SU-DHL-6 (cell line): ENCODE measurements at regions not wholly inside any gene's neighbourhood (a gene's known extent, or its start where the extent isn't known, plus 50 kb on each side); places are given as distances from the start of the nearest gene placed in this dataset.
A peak's percentile ranks its signal among the peaks of the same experiment; 100 is the strongest.

Experiments
- H2AFZ ChIP-seq: fragments of 200-600 bp; sonication (generic); 2 replicates; pipeline ENCODE4 v1.6.1; 2014; ENCODE audit warnings: low read depth, mild to moderate bottlenecking, moderate library complexity, mixed read lengths, antibody characterized with exemption, low read length; ENCODE audit not compliant: severe bottlenecking
- H3F3A ChIP-seq: fragments of 200-600 bp; shearing (Covaris generic); 2 replicates; pipeline ENCODE4 v1.6.0; 2016; ENCODE audit warnings: antibody characterized with exemption, mild to moderate bottlenecking; ENCODE audit not compliant: insufficient read depth
- H3K27ac ChIP-seq: fragments of 200-600 bp; sonication (generic); 2 replicates; pipeline ENCODE4 v1.5.1; 2016; ENCODE audit warnings: low read depth, mild to moderate bottlenecking, low read length, moderate library complexity, mixed read lengths
- H3K27me3 ChIP-seq: fragments of 200-600 bp; sonication (generic), shearing (Covaris generic); 2 replicates; pipeline ENCODE4 v1.6.0; 2014; ENCODE audit warnings: mild to moderate bottlenecking, low read length
- H3K36me3 ChIP-seq: fragments of 200-600 bp; sonication (generic); 2 replicates; pipeline ENCODE4 v1.6.1; 2014; ENCODE audit warnings: mild to moderate bottlenecking, low read length, mixed read lengths
- H3K4me2 ChIP-seq: fragments of 300-600, 200-600 bp; shearing (Covaris generic), sonication (generic); 2 replicates; pipeline ENCODE4 v1.6.0; 2014; ENCODE audit warnings: low read length, low read depth, mild to moderate bottlenecking; ENCODE audit not compliant: poor library complexity, severe bottlenecking
- H3K4me3 ChIP-seq: fragments of 200-600 bp; sonication (generic); 2 replicates; pipeline ENCODE4 v1.5.1; 2014; ENCODE audit warnings: antibody characterized with exemption, low read length, mild to moderate bottlenecking, mixed read lengths; ENCODE audit not compliant: insufficient read depth, poor library complexity, severe bottlenecking
- H3K79me2 ChIP-seq: fragments of 200-600 bp; sonication (generic); 2 replicates; pipeline ENCODE4 v1.6.1; 2014; ENCODE audit warnings: mild to moderate bottlenecking, low read length, moderate library complexity; ENCODE audit not compliant: insufficient read depth
- H3K9ac ChIP-seq: fragments of 200-600 bp; sonication (generic); 2 replicates; pipeline ENCODE4 v1.7.0; 2014; ENCODE audit warnings: mild to moderate bottlenecking, low read length
- H3K9me2 ChIP-seq: fragments of 200-600 bp; sonication (generic); replicated peaks from 2 replicates; pipeline ENCODE4 v1.6.1; 2014; ENCODE audit warnings: low read length; ENCODE audit not compliant: insufficient read depth
- H3K9me3 ChIP-seq: fragments of 200-600 bp; sonication (generic); 2 replicates; pipeline ENCODE4 v1.6.1; 2014; ENCODE audit warnings: low read length, mixed read lengths; ENCODE audit not compliant: insufficient read depth
- H4K20me1 ChIP-seq: fragments of 200-600 bp; sonication (generic); 2 replicates; pipeline ENCODE4 v1.6.1; 2014; ENCODE audit warnings: low read depth, mild to moderate bottlenecking, antibody characterized with exemption, low read length, moderate library complexity, mixed read lengths
- CTCF ChIP-seq: fragments of 200-600 bp; sonication (generic); IDR thresholded peaks from one replicate; pipeline ENCODE4 v1.5.1; 2017; ENCODE audit warnings: antibody characterized with exemption, mild to moderate bottlenecking, low read length, moderate library complexity; ENCODE audit not compliant: insufficient read depth, poor library complexity, severe bottlenecking
- EZH2phosphoT487 ChIP-seq: fragments of 200-600 bp; sonication (generic), shearing (Covaris generic); conservative IDR thresholded peaks from 2 replicates; pipeline ENCODE4 v1.6.1; 2018; ENCODE audit warnings: mild to moderate bottlenecking, antibody characterized with exemption, low read length, moderate library complexity, mixed read lengths

DNA sequence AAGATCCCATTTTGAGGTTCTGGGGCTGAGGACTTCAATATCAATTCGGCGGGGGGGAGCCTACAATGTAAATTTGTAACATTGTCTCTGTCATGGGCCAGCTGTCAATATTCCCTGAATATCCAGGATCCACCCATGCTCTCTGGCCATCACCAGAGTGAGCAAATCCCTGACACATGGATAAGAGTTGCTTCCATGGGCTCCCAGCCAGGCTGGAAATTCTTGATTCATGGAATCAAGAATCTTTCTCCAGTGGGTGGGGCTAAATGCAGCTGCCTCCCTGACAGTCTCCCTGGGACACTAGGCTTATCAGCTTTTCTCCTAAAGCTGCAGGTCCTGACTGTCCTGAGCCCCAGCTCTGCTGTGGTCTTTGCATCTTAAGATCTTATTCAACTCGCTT, 86.9 kb upstream of the IGLL5 start:
- H4K20me1 ChIP-seq, result no peaks in the 10 kb centered on the region
- H3K79me2 ChIP-seq, result no peaks in the 10 kb centered on the region
- H3K27ac ChIP-seq, result no peak overlapping the region
- no peaks in the 10 kb centered on the region for H3F3A ChIP-seq
- no peaks in the 10 kb centered on the region for H3K9me2 ChIP-seq
- H3K27me3 ChIP-seq, result no peaks in the 10 kb centered on the region
- H3K9me3 ChIP-seq, result no peaks in the 10 kb centered on the region
- H3K4me2 ChIP-seq, result no peak overlapping the region
- no peak overlapping the region for H3K4me3 ChIP-seq
- no peak overlapping the region for H3K9ac ChIP-seq
- H3K36me3 ChIP-seq, result no peaks in the 10 kb centered on the region
- H2AFZ ChIP-seq, result no peak overlapping the region
- no peak for TF ChIP-seq EZH2phosphoT487
- no peak for TF ChIP-seq CTCF

GRCh38 chr22:22802339-22802970, 85.2 kb upstream of the IGLL5 start:
- Histone ChIP-seq H2AFZ (no peak overlapping the region), H3K9ac (no peak overlapping the region), H3K79me2 (no peaks in the 10 kb centered on the region), H3F3A (no peaks in the 10 kb centered on the region), H3K27me3 (no peaks in the 10 kb centered on the region), H3K9me3 (no peaks in the 10 kb centered on the region), H3K36me3 (no peaks in the 10 kb centered on the region), H3K9me2 (no peaks in the 10 kb centered on the region), H3K4me3 (no peak overlapping the region), H3K4me2 (no peak overlapping the region), H3K27ac (no peak overlapping the region), H4K20me1 (no peaks in the 10 kb centered on the region)
- TF ChIP-seq EZH2phosphoT487, result no peak
- peak; percentile 78 for TF ChIP-seq CTCF

GRCh38 chr22:22803285-22803853, 84.2 kb upstream of the IGLL5 start:
- Histone ChIP-seq H3K4me2 (no peak overlapping the region), H3K27me3 (no peaks in the 10 kb centered on the region), H3K9me3 (no peaks in the 10 kb centered on the region), H3K9me2 (no peaks in the 10 kb centered on the region), H3F3A (no peaks in the 10 kb centered on the region), H3K79me2 (no peaks in the 10 kb centered on the region), H3K4me3 (no peak overlapping the region), H2AFZ (no peak overlapping the region), H3K9ac (no peak overlapping the region), H3K27ac (no peak overlapping the region), H4K20me1 (no peaks in the 10 kb centered on the region), H3K36me3 (no peaks in the 10 kb centered on the region)
- no peak for TF ChIP-seq EZH2phosphoT487
- no peak for TF ChIP-seq CTCF
